Endothelial cell of umbilical vein (primary cell): ENCODE measurements at regions not wholly inside any gene's neighbourhood (a gene's known extent, or its start where the extent isn't known, plus 50 kb on each side); places are given as distances from the start of the nearest gene placed in this dataset.

ENCODE experiments used
- BruUV-seq: library from RNA; stranded (reverse); fragments of 400-500 nt; replicated peaks from 2 replicates; lab custom pipeline; 2021; lab: Mats Ljungman, UMichigan
- CTCF ChIA-PET: fragments of 300-600, 350-600 bp; sonication (Branson Sonifier 250); formaldehyde crosslinking; loops from one replicate; lab custom pipeline; 2021; ENCODE audit warnings: antibody characterized with exemption, inconsistent platforms; lab: Charles Lee
- POLR2A ChIA-PET: fragments of 300-600, 350-600 bp; sonication (Branson Sonifier 250); formaldehyde crosslinking; loops from one replicate; lab custom pipeline; 2021; ENCODE audit warnings: antibody characterized with exemption, inconsistent platforms; lab: Charles Lee
- DNase-seq: peaks from one replicate; pipeline ENCODE4 v3.0.0-alpha.2; 2011; ENCODE audit warnings: low read depth, low spot score
- FAIRE-seq: peaks from 2 replicates; lab custom pipeline; 2011; peaks lifted over from hg19 to GRCh38; lab: Jason Lieb, UNC
- H2AFZ ChIP-seq: 2 replicates; pipeline ENCODE4 v1.6.0; 2012; ENCODE audit warnings: low read depth, low read length, control low read depth, inconsistent platforms
- H3K27ac ChIP-seq: 2 replicates; pipeline ENCODE4 v1.5.1; 2011; ENCODE audit warnings: low read depth, mild to moderate bottlenecking, control low read depth, low read length, moderate library complexity; ENCODE audit not compliant: insufficient read depth
- H3K27me3 ChIP-seq, 2 experiments: 2 replicates each; pipeline versions ENCODE4 v1.6.0 to v1.6.1; 2011; ENCODE audit warnings: low read length in 2 of 2, mixed read lengths in 1 of 2; ENCODE audit not compliant: control insufficient read depth in 2 of 2, insufficient read depth in 2 of 2
- H3K36me3 ChIP-seq, 2 experiments: 2 replicates in 1 of 2; 3 replicates in 1 of 2; pipeline ENCODE4 v1.5.1; 2011; ENCODE audit warnings: low read length in 2 of 2, mild to moderate bottlenecking in 1 of 2, moderate library complexity in 1 of 2; ENCODE audit not compliant: control insufficient read depth in 2 of 2, insufficient read depth in 2 of 2; ENCODE audit errors: extremely low read depth in 1 of 2
- H3K4me1 ChIP-seq: 3 replicates; pipeline ENCODE4 v1.5.1; 2011; ENCODE audit warnings: mild to moderate bottlenecking, low read length; ENCODE audit not compliant: control insufficient read depth, insufficient read depth; ENCODE audit errors: extremely low read depth
- H3K4me2 ChIP-seq: 2 replicates; pipeline ENCODE4 v1.6.1; 2011; ENCODE audit warnings: low read length, control low read depth, mixed read lengths; ENCODE audit not compliant: insufficient read depth
- H3K4me3 ChIP-seq, 3 experiments: fragments of 200-600 bp in 1 of 3; sonication (generic), shearing (Covaris generic) in 1 of 3; replicated peaks in 1 of 3; 2 replicates each; pipeline ENCODE4 v1.5.1; 2011 to 2016; ENCODE audit warnings: control low read depth in 3 of 3, low read length in 3 of 3, mild to moderate bottlenecking in 2 of 3, inconsistent platforms in 1 of 3, low read depth in 1 of 3, moderate library complexity in 1 of 3; ENCODE audit not compliant: insufficient read depth in 1 of 3
- H3K79me2 ChIP-seq: 2 replicates; pipeline ENCODE4 v1.6.0; 2012; ENCODE audit warnings: low read length, inconsistent platforms; ENCODE audit not compliant: control insufficient read depth, insufficient read depth
- H3K9ac ChIP-seq: replicated peaks from 2 replicates; pipeline ENCODE3; 2011; ENCODE audit warnings: low read length, control low read depth; ENCODE audit not compliant: insufficient read depth; ENCODE audit errors: extremely low read depth
- H3K9me1 ChIP-seq: replicated peaks from 3 replicates; pipeline ENCODE4 v1.6.0; 2011; ENCODE audit warnings: mild to moderate bottlenecking, low read length; ENCODE audit not compliant: control insufficient read depth, insufficient read depth; ENCODE audit errors: extremely low read depth
- H3K9me3 ChIP-seq: replicated peaks from 2 replicates; pipeline ENCODE4 v1.5.1; 2012; ENCODE audit warnings: low read length, inconsistent platforms; ENCODE audit not compliant: control insufficient read depth, insufficient read depth
- H4K20me1 ChIP-seq: replicated peaks from 2 replicates; pipeline ENCODE3; 2011; ENCODE audit warnings: mild to moderate bottlenecking, low read length; ENCODE audit not compliant: control insufficient read depth, insufficient read depth; ENCODE audit errors: extremely low read depth
- EZH2 ChIP-seq: IDR thresholded peaks from 2 replicates; pipeline ENCODE4 v1.6.1; 2012; ENCODE audit warnings: borderline replicate concordance, low read depth, mild to moderate bottlenecking, moderate library complexity, low read length, inconsistent platforms; ENCODE audit not compliant: severe bottlenecking
- FOS ChIP-seq: IDR thresholded peaks from 2 replicates; pipeline ENCODE4 v1.6.1; 2011; ENCODE audit warnings: mild to moderate bottlenecking, low read length, moderate library complexity, borderline replicate concordance; ENCODE audit not compliant: insufficient read depth
- GATA2 ChIP-seq: IDR thresholded peaks from 2 replicates; pipeline ENCODE4 v1.7.0; 2011; ENCODE audit warnings: low read depth, mild to moderate bottlenecking, moderate library complexity, mixed read lengths, low read length; ENCODE audit not compliant: insufficient read length, insufficient read depth
- JUN ChIP-seq: IDR thresholded peaks from 2 replicates; pipeline ENCODE4 v1.6.1; 2011; ENCODE audit warnings: borderline replicate concordance, low read depth; ENCODE audit not compliant: insufficient read length, insufficient read depth
- MAX ChIP-seq: IDR thresholded peaks from 2 replicates; pipeline ENCODE4 v1.6.1; 2011; ENCODE audit not compliant: insufficient read depth, insufficient read length
- MYC ChIP-seq: IDR thresholded peaks from one replicate; pipeline ENCODE4 v1.6.1; 2011; ENCODE audit warnings: mild to moderate bottlenecking, low read depth, low read length
- POLR2A ChIP-seq: IDR thresholded peaks from 2 replicates; pipeline ENCODE4 v1.6.1; 2012; ENCODE audit warnings: low read depth, mild to moderate bottlenecking, control low read depth, low read length
- POLR2AphosphoS5 ChIP-seq: IDR thresholded peaks from 2 replicates; pipeline ENCODE4 v1.6.1; 2012; ENCODE audit warnings: low read depth, mild to moderate bottlenecking, control low read depth, low read length, moderate library complexity; ENCODE audit not compliant: insufficient read depth
- dilution Hi-C: fragments of 300-500 bp; cut with MboI; formaldehyde crosslinking; loops from one replicate; pipeline ENCODE4 v1.15.0; 2019; ENCODE audit warnings: low sequenced_read_pairs; ENCODE audit not compliant: extremely low pct_ligation_motif_present
- intact Hi-C: fragments of 100-400 bp; cut with micrococcal nuclease; formaldehyde crosslinking; loops from one replicate; pipeline ENCODE4 v1.10.0; 2022
- TF ChIP-seq, protein P1 (sequence below), 2 donors: IDR thresholded peaks; 1 replicate in 1 of 2; 2 replicates in 1 of 2; pipeline ENCODE4 v1.5.1; 2011; ENCODE audit warnings: low read length in 2 of 2, mild to moderate bottlenecking in 2 of 2, moderate library complexity in 2 of 2, control low read depth in 1 of 2, inconsistent platforms in 1 of 2, low read depth in 1 of 2; ENCODE audit not compliant: insufficient read depth in 1 of 2; ENCODE audit errors: extremely low read depth in 1 of 2

GRCh38 chr7:85686401-85687181 is 499.7 kb upstream of the SEMA3D start:
- CTCF ChIA-PET: interaction anchor here (0.6 kb wide), 1 partner anchor 20 kb away, joined by 3 read pairs; no protein-coding TSS in a partner anchor
- H3K27me3 ChIP-seq: no peaks in the 10 kb centered on the region

More at GRCh38 chr7:85686401-85687181, 499.7 kb upstream of the SEMA3D start:
- DNase-seq (no peak), FAIRE-seq (no peak)
- intact Hi-C loops: no loop called here
- dilution Hi-C loops: no loop called here
- Histone ChIP-seq H3K79me2 (no peaks in the 10 kb centered on the region), H3K4me2 (no peak overlapping the region), H3K4me1 (no peaks in the 10 kb centered on the region), H4K20me1 (no peaks in the 10 kb centered on the region), H3K9me1 (no peaks in the 10 kb centered on the region), H3K9ac (no peak overlapping the region), H3K27ac (no peak overlapping the region), H3K9me3 (no peaks in the 10 kb centered on the region), H2AFZ (no peak overlapping the region), H3K36me3 (no peaks in the 10 kb centered on the region), H3K4me3 (no peak overlapping the region)
- no peak for TF ChIP-seq JUN
- no peak for TF ChIP-seq POLR2AphosphoS5
- TF ChIP-seq MYC: no peak
- TF ChIP-seq, protein P1, sequence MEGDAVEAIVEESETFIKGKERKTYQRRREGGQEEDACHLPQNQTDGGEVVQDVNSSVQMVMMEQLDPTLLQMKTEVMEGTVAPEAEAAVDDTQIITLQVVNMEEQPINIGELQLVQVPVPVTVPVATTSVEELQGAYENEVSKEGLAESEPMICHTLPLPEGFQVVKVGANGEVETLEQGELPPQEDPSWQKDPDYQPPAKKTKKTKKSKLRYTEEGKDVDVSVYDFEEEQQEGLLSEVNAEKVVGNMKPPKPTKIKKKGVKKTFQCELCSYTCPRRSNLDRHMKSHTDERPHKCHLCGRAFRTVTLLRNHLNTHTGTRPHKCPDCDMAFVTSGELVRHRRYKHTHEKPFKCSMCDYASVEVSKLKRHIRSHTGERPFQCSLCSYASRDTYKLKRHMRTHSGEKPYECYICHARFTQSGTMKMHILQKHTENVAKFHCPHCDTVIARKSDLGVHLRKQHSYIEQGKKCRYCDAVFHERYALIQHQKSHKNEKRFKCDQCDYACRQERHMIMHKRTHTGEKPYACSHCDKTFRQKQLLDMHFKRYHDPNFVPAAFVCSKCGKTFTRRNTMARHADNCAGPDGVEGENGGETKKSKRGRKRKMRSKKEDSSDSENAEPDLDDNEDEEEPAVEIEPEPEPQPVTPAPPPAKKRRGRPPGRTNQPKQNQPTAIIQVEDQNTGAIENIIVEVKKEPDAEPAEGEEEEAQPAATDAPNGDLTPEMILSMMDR (IDR thresholded peaks at IDR 0.05; ENCODE audit: extremely low read depth in 1 of 2, insufficient read depth in 1 of 2, low read depth in 1 of 2, low read length in 2 of 2): no peak
- TF ChIP-seq POLR2A: no peak
- TF ChIP-seq MAX: no peak
- no peak for TF ChIP-seq GATA2
- no peak for TF ChIP-seq FOS
- TF ChIP-seq EZH2: no peak
- POLR2A ChIA-PET: no interaction called here
- BruUV-seq: no TSS peak
